Aorta (tissue), 5 donors: ENCODE measurements at regions not wholly inside any gene's neighbourhood (a gene's known extent, or its start where the extent isn't known, plus 50 kb on each side); places are given as distances from the start of the nearest gene placed in this dataset.

Experiments
- ATAC-seq: fragments of 200-7000 bp; cut with Tn5 transposase; one replicate; pipeline ENCODE4 v1.9.1; 2022; ENCODE audit warnings: moderate library complexity; ENCODE audit not compliant: low FRiP score
- DNase-seq, 2 donors: peaks; one replicate each; pipeline ENCODE4 v3.0.0-alpha.2; 2020
- H3K27ac ChIP-seq, 2 donors: one replicate each; pipeline ENCODE4 v1.5.1; 2013; ENCODE audit warnings: low read length in 2 of 2, mild to moderate bottlenecking in 2 of 2, moderate library complexity in 2 of 2, control low read depth in 1 of 2, inconsistent platforms in 1 of 2, low read depth in 1 of 2
- H3K27me3 ChIP-seq, 2 donors: one replicate each; pipeline ENCODE4 v1.6.1; 2013; ENCODE audit warnings: control low read depth in 1 of 2, low read length in 1 of 2, mild to moderate bottlenecking in 1 of 2, moderate library complexity in 1 of 2; ENCODE audit not compliant: insufficient read depth in 2 of 2, control insufficient read depth in 1 of 2
- H3K36me3 ChIP-seq, 2 donors: one replicate each; pipeline ENCODE4 v1.6.1; 2013; ENCODE audit warnings: control low read depth in 1 of 2, low read length in 1 of 2, mild to moderate bottlenecking in 1 of 2; ENCODE audit not compliant: insufficient read depth in 2 of 2, control insufficient read depth in 1 of 2
- H3K4me1 ChIP-seq, 2 donors: one replicate each; pipeline ENCODE4 v1.6.1; 2013; ENCODE audit warnings: low read length in 2 of 2, control low read depth in 1 of 2, mild to moderate bottlenecking in 1 of 2, moderate library complexity in 1 of 2; ENCODE audit not compliant: insufficient read depth in 2 of 2, control insufficient read depth in 1 of 2
- H3K4me3 ChIP-seq, 2 donors: one replicate each; pipeline ENCODE4 v1.5.1; 2013; ENCODE audit warnings: low read length in 2 of 2, control low read depth in 1 of 2, mild to moderate bottlenecking in 1 of 2
- H3K9me3 ChIP-seq: one replicate; pipeline ENCODE4 v1.6.1; 2013; ENCODE audit warnings: mild to moderate bottlenecking, low read length; ENCODE audit not compliant: control insufficient read depth
- WGBS, 2 donors: extraction: QIAGEN DNeasy Blood & Tissue Kit; methylation state at CpG; one replicate each; pipeline ENCODE4 v1.1.7; 2013; 5-methylcytosine and 5-hydroxymethylcytosine counted together
- intact Hi-C, 2 donors: fragments of 100-400 bp; cut with DNase I; formaldehyde crosslinking; loops; one replicate each; pipeline versions ENCODE4 v1.14.2 to v1.15.0; 2022
- donor health status: healthy with polysubstance abuse.
- donor health status: Bipolar disorder and iron deficiency.
- donor health status: DM: no; HTN: no; CAD: no.
- donor health status: DM: no; HTN: no; CAD: no.
- donor health status: DM: yes; HTN: yes; CAD: no.

DNA sequence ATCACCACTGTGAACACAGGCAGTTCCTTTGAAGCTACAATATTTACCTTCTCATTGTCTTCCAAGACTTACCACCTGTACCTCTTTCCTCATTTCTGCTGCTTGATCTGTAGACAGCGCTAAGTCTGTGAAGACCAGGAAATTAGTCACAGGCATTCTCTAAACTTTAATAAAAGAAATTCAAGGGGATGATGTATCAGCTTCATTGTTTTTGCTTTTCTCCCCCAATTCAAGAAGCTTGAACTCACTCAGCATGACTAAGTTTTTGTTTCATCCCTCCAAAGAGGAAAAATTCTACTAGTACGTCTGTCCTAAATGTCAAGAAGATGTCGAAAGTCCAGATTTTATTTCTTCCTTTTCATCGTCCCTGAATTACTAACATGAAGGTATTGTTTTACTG lies 75.3 kb upstream of the PPP1R9A start:
- ATAC-seq (no peak), DNase-seq (no peak)
- intact Hi-C loops, result no loop called here
- Histone ChIP-seq H3K4me1 (no peaks in the 10 kb centered on the region), H3K9me3 (peaks cover 1% of the 10 kb centered on the region), H3K4me3 (no peak overlapping the region), H3K27me3 (no peaks in the 10 kb centered on the region), H3K36me3 (no peaks in the 10 kb centered on the region), H3K27ac (no peak overlapping the region)
- 64 to 76% methylated on average over 4 of the region's 4 CpGs for WGBS, 2 donors

DNA sequence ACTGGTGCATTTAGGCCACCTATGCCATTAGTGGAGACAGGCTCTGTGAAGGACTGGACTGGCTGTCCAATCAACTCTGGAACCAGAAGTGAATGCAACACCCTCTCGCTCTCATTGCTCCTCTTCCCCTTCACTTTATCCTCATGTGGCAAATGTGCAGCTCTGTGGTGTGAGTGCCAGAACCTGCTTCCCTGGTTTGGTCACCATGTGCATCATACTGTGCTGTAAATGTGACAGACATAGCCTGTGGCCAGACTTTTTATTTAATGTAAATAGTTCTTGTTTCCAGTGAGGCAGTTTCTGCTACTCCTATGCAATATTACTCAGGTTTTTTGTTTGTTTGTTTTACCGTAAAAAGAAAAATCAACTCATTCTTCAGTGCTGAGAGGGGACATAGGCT lies 73.0 kb upstream of the PPP1R9A start:
- no peak for ATAC-seq
- no peak overlapping the region for H3K4me3 ChIP-seq
- WGBS, 2 donors, result 83 to 91% methylated on average over 2 of the region's 2 CpGs

DNA sequence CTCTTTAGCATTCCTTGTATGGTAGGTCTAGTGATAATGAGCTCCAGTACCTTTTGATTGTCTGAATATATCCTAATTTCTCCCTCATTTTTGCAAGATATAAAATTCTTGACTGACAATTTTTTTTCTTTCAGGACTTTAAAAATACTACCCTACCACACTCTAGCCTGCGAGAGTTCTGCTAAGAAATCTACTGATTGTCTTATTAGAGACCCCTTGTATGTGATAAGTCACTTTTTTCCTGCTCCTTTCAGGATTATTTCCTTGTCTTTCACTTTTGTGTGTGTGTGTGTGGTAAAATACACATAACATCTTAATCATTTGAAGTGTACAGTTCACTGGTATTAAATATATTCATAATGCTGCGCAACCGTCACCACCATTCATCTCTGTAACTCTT lies 68.7 kb upstream of the PPP1R9A start:
- no peak overlapping the region for H3K4me3 ChIP-seq
- H3K4me1 ChIP-seq, result no peaks in the 10 kb centered on the region
- no peak for DNase-seq
- intact Hi-C loops, result no loop called here
- H3K9me3 ChIP-seq, result peaks cover 6% of the 10 kb centered on the region
- no peaks in the 10 kb centered on the region for H3K27me3 ChIP-seq
- no peak for ATAC-seq
- peaks cover 0 to 3% of the 10 kb centered on the region in 2 donors for H3K36me3 ChIP-seq
- 95 to 96% methylated on average over 3 of the region's 3 CpGs for WGBS, 2 donors
- no peak overlapping the region for H3K27ac ChIP-seq

More for the DNA sequence above, 73.0 kb upstream of the PPP1R9A start:
- no peak for DNase-seq
- intact Hi-C loops, result no loop called here
- Histone ChIP-seq H3K27me3 (no peaks in the 10 kb centered on the region), H3K27ac (no peak overlapping the region), H3K36me3 (no peaks in the 10 kb centered on the region), H3K9me3 (peaks cover 1% of the 10 kb centered on the region), H3K4me1 (no peaks in the 10 kb centered on the region)

DNA sequence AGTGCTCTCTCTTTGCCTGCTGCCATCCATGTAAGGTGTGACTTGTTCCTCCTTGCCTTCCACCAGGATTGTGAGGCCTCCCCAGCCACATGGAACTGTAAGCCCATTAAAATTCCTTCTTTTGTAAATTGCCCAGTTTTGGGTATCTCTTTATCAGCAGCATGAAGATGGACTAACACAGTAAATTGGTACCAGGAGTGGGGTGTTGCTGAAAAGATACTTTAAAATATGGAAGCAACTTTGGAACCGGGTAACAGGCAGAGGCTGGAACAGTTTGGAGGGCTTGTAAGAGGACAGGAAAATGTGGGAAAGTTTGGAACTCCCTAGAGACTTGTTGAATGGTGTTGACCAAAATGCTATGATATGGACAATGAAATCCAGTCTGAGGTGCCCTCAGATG lies 63.8 kb upstream of the PPP1R9A start:
- Histone ChIP-seq H3K27me3 (no peaks in the 10 kb centered on the region), H3K36me3 (peaks cover 0 to 3% of the 10 kb centered on the region in 2 donors), H3K4me1 (no peaks in the 10 kb centered on the region), H3K4me3 (no peak overlapping the region), H3K9me3 (peaks cover 10% of the 10 kb centered on the region), H3K27ac (no peak overlapping the region)
- ATAC-seq (no peak), DNase-seq (no peak)
- WGBS, 2 donors, result 87 to 96% methylated on average over 1 of the region's 1 CpG
- intact Hi-C loops, result no loop called here

DNA sequence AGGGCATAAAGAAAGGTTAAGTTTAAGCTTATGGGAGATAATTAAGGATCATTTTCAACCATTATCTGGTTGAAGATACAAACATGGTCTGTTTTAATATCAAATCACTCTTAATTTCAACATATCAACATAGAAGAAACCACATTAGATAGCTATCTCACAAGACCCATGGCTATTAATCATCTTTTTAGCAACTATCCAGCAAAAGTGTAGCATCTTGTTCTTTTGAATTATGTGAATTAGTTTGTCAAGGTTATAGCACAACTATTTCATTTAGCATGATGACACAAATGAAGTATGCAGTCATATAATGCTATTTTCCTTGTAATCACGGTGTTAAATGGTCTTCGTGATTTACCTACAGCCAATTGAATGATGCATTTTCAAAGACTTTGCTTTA lies 58.9 kb upstream of the PPP1R9A start:
- intact Hi-C loops, result no loop called here
- H3K27ac ChIP-seq, result no peak overlapping the region
- H3K9me3 ChIP-seq, result peaks cover 5% of the 10 kb centered on the region
- ATAC-seq (no peak), DNase-seq (no peak)
- no peak overlapping the region for H3K4me3 ChIP-seq
- H3K27me3 ChIP-seq, result no peaks in the 10 kb centered on the region
- WGBS, 2 donors, result 95% methylated on average over 2 of the region's 2 CpGs
- no peaks in the 10 kb centered on the region for H3K4me1 ChIP-seq
- H3K36me3 ChIP-seq, result no peaks in the 10 kb centered on the region

DNA sequence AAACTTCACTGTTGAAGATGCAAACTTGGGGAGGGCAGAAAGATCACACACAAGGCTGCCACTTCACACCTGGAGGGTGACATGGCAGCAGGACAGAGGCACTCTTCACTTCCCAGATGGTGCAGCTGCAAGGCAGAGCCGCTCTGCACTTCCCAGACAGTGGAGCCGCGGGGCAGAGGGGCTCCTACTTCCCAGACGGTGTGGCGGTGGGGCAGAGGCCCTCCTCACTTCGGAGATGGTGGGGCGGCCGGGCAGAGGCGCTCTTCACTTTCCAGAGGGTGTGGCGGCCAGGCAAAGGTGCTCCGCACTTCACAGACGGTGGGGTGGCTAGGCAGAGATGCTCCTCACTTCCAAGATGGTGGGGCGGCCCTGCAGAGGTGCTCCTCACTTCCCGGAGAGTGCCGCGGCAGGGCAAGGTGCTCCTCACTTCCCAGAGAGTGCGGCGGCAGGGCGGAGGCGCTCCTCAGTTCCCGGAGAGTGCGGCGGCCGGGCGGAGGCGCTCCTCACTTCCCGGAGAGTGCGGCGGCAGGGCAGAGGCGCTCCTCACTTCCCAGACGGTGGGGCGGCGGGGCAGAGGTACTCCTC lies 58.3 kb upstream of the PPP1R9A start:
- peaks cover 5% of the 10 kb centered on the region for H3K9me3 ChIP-seq
- no peaks in the 10 kb centered on the region for H3K4me1 ChIP-seq
- intact Hi-C loops, result no loop called here
- H3K27ac ChIP-seq, result no peak overlapping the region
- 86 to 97% methylated on average over 29 to 33 of the region's 33 CpGs for WGBS, 2 donors
- H3K36me3 ChIP-seq, result no peaks in the 10 kb centered on the region
- no peak overlapping the region for H3K4me3 ChIP-seq
- DNase-seq (no peak), ATAC-seq (peak; percentile 44)
- no peaks in the 10 kb centered on the region for H3K27me3 ChIP-seq

DNA sequence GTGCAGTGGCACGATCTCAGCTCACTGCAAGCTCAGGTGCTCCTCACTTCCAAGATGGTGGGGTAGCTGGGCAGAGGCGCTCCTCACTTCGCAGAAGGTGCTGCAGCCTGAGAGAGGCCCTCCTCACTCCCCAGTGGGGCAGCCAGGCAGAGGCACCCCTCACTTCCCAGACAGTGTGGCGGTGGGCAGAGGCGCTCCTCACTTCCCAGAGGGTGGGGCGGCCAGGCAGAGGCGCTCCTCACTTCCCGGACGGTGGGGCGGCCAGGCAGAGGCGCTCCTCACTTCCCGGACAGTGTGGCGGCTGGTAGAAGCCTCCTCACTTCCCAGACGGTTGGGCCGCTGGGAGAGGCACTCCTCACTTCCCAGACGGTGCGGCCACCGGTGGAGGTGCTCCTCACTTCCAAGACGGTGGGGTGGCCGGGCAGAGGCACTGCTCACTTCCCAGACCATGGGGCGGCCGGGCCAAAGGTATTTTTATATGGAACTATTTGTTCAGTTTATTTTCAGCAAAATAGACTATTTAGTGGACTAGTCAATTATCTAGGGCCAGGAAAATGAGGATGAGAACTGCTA lies 57.7 kb upstream of the PPP1R9A start:
- WGBS, 2 donors, result 90 to 95% methylated on average over 22 of the region's 22 CpGs
- Histone ChIP-seq H3K27ac (no peak overlapping the region), H3K4me1 (no peaks in the 10 kb centered on the region), H3K4me3 (no peak overlapping the region), H3K36me3 (no peaks in the 10 kb centered on the region), H3K27me3 (no peaks in the 10 kb centered on the region), H3K9me3 (peaks cover under 1% of the 10 kb centered on the region)
- DNase-seq (no peak), ATAC-seq (no peak)
- intact Hi-C loops, result no loop called here

DNA sequence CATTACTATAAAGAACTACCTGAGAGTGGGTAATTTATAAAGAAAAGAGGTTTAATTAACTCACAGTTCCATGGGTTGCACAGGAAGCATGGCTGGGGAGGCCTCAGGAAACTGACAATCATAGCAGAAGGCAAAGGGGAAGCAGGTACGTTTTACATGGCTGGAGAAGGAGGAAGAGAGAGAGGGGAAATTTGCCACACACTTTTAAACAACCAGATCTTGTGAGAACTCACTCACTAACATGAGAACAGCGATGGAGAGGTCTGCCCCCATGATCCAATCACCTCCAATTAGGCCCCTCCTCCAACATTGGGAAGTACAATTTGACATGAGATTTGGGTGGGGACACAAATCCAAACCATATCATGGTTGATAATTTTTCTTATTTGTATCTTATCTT lies 51.8 kb upstream of the PPP1R9A start:
- Histone ChIP-seq H3K36me3 (no peaks in the 10 kb centered on the region), H3K27ac (no peak overlapping the region), H3K9me3 (peaks cover 1% of the 10 kb centered on the region), H3K4me1 (no peaks in the 10 kb centered on the region), H3K4me3 (no peak overlapping the region), H3K27me3 (no peaks in the 10 kb centered on the region)
- DNase-seq (no peak), ATAC-seq (no peak)
- intact Hi-C loops, result no loop called here
- WGBS, 2 donors, result 60 to 69% methylated on average over 2 of the region's 2 CpGs

DNA sequence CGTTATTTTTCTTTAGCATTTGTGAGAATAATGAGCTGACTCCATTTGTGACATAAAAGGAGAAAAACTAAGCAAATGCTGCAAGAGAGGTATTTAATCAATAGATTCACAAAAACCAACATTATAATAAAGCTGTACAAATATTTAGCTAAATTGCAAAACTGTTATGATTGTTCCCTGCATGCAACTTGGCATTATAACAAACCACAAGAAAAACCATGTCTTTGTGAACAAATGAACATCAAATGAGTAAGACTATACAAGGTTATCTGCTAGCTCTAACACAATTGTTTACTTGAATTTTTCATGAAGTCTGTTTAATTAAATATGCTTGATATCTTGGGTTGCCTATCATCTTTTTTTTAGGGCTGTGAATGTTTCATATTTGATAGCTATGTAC lies 50.8 kb upstream of the PPP1R9A start:
- H3K9me3 ChIP-seq, result peaks cover 1% of the 10 kb centered on the region
- 70 to 79% methylated on average over 1 of the region's 1 CpG for WGBS, 2 donors
- H3K27me3 ChIP-seq, result no peaks in the 10 kb centered on the region
- ATAC-seq (no peak), DNase-seq (no peak)
- H3K36me3 ChIP-seq, result no peaks in the 10 kb centered on the region
- no peak overlapping the region for H3K4me3 ChIP-seq
- intact Hi-C loops, result no loop called here
- H3K27ac ChIP-seq, result no peak overlapping the region
- no peaks in the 10 kb centered on the region for H3K4me1 ChIP-seq
